ENCODE measurements at regions not wholly inside any gene's neighbourhood (a gene's known extent, or its start where the extent isn't known, plus 50 kb on each side); places are given as distances from the start of the nearest gene placed in this dataset.

DNA sequence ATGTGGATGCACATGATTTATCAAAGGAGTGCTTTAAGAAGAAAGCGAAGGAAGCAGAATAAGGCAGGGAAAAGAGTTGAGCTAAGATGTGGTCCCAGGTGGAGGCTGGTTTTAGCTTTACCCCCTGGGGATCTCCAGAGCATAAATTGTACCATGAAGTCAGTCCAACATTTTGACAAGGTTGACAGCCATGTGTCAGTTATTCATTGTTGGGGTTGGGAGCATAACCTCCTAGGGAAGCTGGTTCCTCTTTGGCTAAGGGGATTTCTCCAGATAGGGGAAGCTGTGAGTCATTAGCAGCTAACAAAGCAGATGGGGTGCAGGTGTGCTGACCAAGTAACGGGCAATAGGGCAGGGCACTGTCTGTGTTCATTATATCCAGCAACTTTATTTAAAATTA lies 123.7 kb upstream of the IGSF10 start:
- POLR2A ChIA-PET = no interaction called here
- Histone ChIP-seq H3K36me3 (ENCODE audit: control insufficient read depth in 2 of 2, insufficient read depth in 1 of 2, low read length in 2 of 2) (no peaks in the 10 kb centered on the region), H3K4me1 (ENCODE audit: control insufficient read depth, insufficient read depth, low read length) (no peaks in the 10 kb centered on the region), H3K9me3 (ENCODE audit: control insufficient read depth, insufficient read depth, low read depth, low read length) (no peaks in the 10 kb centered on the region), H3K27ac (ENCODE audit: extremely low read depth, low read depth, low read length) (no peak overlapping the region), H3K4me3 (ENCODE audit: low read depth, low read length) (no peak overlapping the region)
- no peak for TF ChIP-seq ZNF792 (tag by site-specific recombination; IDR thresholded peaks at IDR 0.05)
- TF ChIP-seq ZNF623 (tag by site-specific recombination; IDR thresholded peaks at IDR 0.05) = no peak
- TF ChIP-seq ZNF214 (tag by site-specific recombination; IDR thresholded peaks at IDR 0.05; ENCODE audit: borderline replicate concordance) = no peak
- no peak for TF ChIP-seq ZNF354C (tag by site-specific recombination; IDR thresholded peaks at IDR 0.05; ENCODE audit: borderline replicate concordance, low read depth)
- TF ChIP-seq, protein P1, sequence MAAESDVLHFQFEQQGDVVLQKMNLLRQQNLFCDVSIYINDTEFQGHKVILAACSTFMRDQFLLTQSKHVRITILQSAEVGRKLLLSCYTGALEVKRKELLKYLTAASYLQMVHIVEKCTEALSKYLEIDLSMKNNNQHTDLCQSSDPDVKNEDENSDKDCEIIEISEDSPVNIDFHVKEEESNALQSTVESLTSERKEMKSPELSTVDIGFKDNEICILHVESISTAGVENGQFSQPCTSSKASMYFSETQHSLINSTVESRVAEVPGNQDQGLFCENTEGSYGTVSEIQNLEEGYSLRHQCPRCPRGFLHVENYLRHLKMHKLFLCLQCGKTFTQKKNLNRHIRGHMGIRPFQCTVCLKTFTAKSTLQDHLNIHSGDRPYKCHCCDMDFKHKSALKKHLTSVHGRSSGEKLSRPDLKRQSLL (tag by site-specific recombination; IDR thresholded peaks at IDR 0.05) = no peak
- TF ChIP-seq ZFP41 (tag by site-specific recombination; IDR thresholded peaks at IDR 0.05; ENCODE audit: borderline replicate concordance) = no peak
- TF ChIP-seq ZNF837 (tag by site-specific recombination; IDR thresholded peaks at IDR 0.05) = no peak
- TF ChIP-seq, protein P2, sequence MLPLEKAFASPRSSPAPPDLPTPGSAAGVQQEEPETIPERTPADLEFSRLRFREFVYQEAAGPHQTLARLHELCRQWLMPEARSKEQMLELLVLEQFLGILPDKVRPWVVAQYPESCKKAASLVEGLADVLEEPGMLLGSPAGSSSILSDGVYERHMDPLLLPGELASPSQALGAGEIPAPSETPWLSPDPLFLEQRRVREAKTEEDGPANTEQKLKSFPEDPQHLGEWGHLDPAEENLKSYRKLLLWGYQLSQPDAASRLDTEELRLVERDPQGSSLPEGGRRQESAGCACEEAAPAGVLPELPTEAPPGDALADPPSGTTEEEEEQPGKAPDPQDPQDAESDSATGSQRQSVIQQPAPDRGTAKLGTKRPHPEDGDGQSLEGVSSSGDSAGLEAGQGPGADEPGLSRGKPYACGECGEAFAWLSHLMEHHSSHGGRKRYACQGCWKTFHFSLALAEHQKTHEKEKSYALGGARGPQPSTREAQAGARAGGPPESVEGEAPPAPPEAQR (tag by site-specific recombination; IDR thresholded peaks at IDR 0.05) = no peak
- CTCF ChIA-PET = interaction anchor here (0.7 kb wide), 1 partner anchor 1432 kb away, joined by 3 read pairs; no protein-coding TSS in a partner anchor

DNA sequence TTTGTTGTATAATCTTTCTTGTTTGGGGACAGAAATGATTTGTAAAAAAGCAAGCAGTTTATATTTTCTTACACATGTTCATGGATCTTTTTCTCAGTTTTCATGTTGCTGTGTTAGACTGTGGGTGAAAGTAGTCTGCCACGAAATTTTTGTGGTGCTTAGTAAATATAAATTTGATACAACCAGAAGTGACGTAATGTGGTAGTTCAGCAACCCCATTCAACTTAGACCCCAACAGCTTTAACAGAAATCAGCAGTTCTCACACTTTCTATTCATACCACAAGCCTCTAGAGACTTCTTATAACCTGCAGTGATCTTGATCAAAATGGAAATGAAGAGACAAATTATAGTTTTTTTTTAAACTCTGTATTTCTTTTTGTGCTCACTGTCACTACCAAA lies 120.2 kb upstream of the IGSF10 start:
- Histone ChIP-seq H3K4me3 (ENCODE audit: low read depth, low read length) (no peak overlapping the region), H3K27ac (ENCODE audit: extremely low read depth, low read depth, low read length) (no peak overlapping the region), H3K36me3 (ENCODE audit: control insufficient read depth in 2 of 2, insufficient read depth in 1 of 2, low read length in 2 of 2) (no peaks in the 10 kb centered on the region), H3K9me3 (ENCODE audit: control insufficient read depth, insufficient read depth, low read depth, low read length) (no peaks in the 10 kb centered on the region), H3K4me1 (ENCODE audit: control insufficient read depth, insufficient read depth, low read length) (no peaks in the 10 kb centered on the region)
- TF ChIP-seq, protein P3, sequence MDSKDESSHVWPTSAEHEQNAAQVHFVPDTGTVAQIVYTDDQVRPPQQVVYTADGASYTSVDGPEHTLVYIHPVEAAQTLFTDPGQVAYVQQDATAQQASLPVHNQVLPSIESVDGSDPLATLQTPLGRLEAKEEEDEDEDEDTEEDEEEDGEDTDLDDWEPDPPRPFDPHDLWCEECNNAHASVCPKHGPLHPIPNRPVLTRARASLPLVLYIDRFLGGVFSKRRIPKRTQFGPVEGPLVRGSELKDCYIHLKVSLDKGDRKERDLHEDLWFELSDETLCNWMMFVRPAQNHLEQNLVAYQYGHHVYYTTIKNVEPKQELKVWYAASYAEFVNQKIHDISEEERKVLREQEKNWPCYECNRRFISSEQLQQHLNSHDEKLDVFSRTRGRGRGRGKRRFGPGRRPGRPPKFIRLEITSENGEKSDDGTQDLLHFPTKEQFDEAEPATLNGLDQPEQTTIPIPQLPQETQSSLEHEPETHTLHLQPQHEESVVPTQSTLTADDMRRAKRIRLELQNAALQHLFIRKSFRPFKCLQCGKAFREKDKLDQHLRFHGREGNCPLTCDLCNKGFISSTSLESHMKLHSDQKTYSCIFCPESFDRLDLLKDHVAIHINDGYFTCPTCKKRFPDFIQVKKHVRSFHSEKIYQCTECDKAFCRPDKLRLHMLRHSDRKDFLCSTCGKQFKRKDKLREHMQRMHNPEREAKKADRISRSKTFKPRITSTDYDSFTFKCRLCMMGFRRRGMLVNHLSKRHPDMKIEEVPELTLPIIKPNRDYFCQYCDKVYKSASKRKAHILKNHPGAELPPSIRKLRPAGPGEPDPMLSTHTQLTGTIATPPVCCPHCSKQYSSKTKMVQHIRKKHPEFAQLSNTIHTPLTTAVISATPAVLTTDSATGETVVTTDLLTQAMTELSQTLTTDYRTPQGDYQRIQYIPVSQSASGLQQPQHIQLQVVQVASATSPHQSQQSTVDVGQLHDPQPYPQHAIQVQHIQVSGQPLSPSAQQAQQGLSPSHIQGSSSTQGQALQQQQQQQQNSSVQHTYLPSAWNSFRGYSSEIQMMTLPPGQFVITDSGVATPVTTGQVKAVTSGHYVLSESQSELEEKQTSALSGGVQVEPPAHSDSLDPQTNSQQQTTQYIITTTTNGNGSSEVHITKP (tag by site-specific recombination; IDR thresholded peaks at IDR 0.05) = no peak
- TF ChIP-seq ZNF776 (tag by site-specific recombination; IDR thresholded peaks at IDR 0.05; ENCODE audit: borderline replicate concordance) (no peak), ZNF560 (tag by site-specific recombination; IDR thresholded peaks at IDR 0.05; ENCODE audit: borderline replicate concordance) (no peak), ZNF626 (tag by site-specific recombination; IDR thresholded peaks at IDR 0.05) (no peak)
- TF ChIP-seq, protein P4, sequence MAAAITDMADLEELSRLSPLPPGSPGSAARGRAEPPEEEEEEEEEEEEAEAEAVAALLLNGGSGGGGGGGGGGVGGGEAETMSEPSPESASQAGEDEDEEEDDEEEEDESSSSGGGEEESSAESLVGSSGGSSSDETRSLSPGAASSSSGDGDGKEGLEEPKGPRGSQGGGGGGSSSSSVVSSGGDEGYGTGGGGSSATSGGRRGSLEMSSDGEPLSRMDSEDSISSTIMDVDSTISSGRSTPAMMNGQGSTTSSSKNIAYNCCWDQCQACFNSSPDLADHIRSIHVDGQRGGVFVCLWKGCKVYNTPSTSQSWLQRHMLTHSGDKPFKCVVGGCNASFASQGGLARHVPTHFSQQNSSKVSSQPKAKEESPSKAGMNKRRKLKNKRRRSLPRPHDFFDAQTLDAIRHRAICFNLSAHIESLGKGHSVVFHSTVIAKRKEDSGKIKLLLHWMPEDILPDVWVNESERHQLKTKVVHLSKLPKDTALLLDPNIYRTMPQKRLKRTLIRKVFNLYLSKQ (tag by site-specific recombination; IDR thresholded peaks at IDR 0.05; ENCODE audit: borderline replicate concordance) = no peak
- TF ChIP-seq, protein P5, sequence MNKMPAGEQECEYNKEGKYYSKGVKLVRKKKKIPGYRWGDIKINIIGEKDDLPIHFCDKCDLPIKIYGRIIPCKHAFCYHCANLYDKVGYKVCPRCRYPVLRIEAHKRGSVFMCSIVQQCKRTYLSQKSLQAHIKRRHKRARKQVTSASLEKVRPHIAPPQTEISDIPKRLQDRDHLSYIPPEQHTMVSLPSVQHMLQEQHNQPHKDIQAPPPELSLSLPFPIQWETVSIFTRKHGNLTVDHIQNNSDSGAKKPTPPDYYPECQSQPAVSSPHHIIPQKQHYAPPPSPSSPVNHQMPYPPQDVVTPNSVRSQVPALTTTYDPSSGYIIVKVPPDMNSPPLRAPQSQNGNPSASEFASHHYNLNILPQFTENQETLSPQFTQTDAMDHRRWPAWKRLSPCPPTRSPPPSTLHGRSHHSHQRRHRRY (tag by site-specific recombination; IDR thresholded peaks at IDR 0.05) = no peak
- POLR2A ChIA-PET = interaction anchor here (0.7 kb wide), 1 partner anchor 275 kb away, joined by 3 read pairs; no protein-coding TSS in a partner anchor
- CTCF ChIA-PET = no interaction called here
